Pulmonary artery endothelial cell (primary cell): ENCODE measurements at regions not wholly inside any gene's neighbourhood (a gene's known extent, or its start where the extent isn't known, plus 50 kb on each side); places are given as distances from the start of the nearest gene placed in this dataset.
"Not testable (repeated sequence)": the region's sequence is repeated elsewhere in the genome, so short reads cannot be mapped to it uniquely, and the experiment has no call there.

Experiments
- DNase-seq: peaks from one replicate; pipeline ENCODE4 v3.0.0-alpha.2; 2011; ENCODE audit warnings: low read depth, low spot score

DNA sequence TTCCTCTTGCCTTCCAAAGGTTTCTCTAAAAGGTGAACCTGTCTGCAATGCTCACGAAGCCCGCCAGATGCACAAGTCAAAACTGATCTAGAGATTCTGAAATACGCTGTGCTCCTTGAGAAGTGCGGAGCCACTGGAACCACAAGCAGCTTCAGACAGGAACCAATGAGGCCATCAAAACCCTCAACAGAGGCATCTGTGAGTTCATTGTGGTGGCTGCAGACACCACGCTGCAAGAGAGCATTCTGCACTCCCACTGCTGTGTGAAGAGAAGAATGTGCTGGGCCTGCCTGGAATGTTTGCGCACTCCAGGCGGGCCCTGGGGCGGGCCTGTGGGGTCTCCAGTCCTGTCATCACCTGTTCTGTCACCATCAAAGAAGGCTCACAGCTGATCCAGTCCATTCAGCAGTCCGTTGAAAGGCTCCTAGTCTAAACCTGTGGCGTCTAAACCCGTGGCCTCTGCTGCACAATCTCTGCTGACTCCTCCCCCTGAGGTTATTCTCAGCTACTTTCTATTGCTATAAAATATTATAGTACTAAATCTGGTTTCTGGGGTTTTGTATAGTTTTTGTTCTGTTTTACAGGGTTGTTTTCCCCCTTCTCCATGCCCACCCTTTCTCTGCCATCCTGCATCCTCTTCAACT, 187.4 kb downstream of the FAM72C start:
- not testable (repeated sequence) for DNase-seq

DNA sequence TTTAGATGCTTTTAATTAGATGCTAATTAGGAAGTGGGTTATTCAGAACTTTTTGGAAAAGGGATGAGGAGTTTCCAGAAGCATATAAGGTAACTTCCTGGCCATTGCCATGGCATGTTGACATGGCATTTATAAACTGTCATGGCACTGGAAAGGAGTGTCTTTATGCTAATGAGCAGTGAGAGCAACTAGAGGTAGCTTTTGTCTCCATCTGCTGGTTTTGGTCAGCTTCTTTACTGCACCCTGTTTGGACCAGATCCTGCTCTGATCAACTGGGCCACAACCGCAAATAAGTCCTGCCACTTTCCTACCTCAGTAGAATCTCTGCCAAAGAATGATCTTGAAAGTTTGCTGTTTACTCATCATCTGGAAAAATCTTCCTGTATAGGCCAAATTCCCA, 193.6 kb downstream of the FAM72C start:
- not testable (repeated sequence) for DNase-seq

DNA sequence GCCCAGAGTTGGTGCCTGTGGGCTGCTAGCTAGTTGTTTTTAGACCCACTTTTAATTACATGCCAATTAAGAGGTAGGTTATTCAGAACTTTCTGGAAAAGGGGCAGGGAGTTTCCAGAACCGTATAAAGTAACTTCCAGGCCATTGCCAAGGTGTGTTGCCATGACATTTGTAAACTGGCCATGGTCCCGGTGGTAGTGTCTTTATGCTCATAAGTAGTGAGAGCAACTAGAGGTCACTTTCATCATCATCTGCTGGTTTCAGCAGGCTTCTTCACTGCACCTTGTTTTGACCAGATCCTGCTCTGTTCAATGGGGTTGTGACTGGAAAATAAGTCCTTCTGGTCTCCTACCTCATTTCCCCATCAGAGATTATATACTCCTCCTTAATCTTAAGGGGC, 207.0 kb downstream of the FAM72C start:
- not testable (repeated sequence) for DNase-seq

DNA sequence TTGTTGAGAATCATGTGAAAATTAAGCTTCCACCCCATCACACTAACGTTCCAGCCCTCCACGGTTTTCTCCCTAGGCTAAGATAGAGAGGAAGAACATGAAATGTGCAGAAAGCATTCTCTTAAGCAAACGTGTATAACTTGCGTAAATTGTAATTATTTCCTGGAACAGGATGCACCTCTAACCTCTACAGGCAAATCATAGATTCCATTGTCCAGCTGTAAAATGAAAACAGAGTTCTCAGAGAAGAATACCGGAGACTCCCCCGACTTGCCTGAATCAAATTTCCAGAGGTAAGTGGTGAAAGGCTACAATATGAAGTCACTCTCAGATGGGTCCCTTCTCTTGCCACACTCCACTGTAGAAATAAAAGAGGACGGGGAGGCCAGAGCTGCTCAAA, 211.4 kb downstream of the FAM72C start:
- not testable (repeated sequence) for DNase-seq

DNA sequence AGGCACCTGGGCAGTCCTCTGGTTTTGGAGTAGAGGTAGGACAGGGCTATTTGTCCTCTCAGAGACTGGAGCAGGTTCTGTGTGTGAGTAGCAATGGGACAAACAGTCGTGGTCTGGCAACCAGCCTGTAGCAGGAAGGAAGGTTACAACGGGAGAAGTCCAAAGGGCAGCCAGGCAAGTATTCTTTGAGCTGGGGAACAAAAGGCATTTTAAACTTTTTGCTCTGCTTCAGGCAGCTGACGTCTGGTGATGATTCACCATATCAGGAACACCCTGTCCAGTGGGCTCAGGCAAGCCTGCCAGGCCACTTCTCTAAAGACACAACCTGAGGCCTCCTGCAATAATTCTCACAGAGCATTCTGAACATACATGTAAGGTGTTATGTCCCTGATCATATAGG, 215.8 kb downstream of the FAM72C start:
- not testable (repeated sequence) for DNase-seq

DNA sequence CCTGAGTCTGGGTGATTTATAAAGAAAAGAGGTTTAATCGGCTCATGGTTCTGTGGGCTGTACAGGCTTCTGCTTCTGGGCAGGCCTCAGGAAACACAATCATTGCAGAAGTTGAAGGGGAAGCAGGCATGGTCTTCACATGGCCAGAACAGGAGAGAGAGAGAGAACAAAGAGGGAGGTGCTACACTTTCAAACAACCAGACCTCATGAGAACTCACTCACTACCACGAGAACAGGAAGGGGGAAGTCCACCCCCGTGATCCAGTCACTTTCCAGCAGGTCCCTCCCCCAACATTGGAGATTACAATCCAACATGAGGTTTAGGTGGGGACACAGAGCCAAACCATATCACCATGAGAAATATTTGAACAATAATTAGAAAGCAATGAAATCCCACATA, 222.9 kb downstream of the FAM72C start:
- no peak for DNase-seq

DNA sequence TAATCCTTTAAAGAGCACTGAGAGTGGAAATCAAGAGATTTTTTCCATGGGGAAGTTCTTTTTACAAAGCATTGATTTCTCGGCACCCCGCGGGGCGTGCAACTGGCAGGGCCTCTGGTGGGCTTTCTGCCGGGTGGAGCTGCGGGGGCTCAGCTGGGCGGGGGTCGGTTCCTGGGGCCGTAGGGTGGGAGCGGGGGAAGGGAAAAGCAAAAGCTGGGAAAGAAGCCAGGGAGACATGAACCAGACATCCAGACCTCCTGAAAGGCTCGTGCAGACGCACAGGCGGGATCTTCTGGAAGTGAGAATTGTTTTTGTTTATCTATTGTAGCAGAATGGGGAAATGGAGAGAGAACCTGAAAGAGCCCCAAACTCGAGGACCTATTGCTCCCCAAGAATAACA, 235.2 kb downstream of the FAM72C start:
- no peak for DNase-seq

DNA sequence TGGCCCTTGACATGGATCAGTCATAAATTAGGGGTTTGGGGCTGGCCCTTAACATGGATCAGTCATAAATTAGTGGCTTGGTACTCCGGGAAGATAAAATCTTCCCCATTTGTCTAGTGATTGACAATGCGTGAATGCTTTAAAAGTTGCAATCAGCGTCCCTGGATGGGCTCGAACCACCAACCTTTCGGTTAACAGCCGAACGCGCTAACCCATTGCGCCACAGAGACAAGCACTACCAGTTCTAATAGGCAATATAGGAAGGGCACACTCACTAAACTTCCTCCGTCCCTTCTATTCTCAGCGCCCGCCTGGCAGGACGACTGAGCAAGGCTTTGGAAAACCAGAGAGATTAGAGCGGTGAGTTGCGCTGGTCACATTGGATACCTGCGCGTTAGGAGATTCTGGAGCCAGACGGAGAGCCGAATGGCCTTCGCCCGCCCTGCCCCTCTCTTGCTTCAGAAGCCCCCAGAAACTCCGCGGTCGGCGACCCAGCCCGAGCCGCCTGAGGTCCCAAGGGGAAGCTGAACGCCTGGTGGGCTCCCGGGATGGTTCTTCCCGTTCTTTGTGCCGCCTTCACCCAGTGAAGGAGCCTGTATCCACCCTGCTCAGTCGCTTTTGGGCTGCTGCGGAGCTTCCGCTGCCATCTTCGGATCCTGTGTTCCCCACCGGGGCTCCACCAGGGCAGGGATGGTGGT, 235.9 kb downstream of the FAM72C start:
- no peak for DNase-seq

DNA sequence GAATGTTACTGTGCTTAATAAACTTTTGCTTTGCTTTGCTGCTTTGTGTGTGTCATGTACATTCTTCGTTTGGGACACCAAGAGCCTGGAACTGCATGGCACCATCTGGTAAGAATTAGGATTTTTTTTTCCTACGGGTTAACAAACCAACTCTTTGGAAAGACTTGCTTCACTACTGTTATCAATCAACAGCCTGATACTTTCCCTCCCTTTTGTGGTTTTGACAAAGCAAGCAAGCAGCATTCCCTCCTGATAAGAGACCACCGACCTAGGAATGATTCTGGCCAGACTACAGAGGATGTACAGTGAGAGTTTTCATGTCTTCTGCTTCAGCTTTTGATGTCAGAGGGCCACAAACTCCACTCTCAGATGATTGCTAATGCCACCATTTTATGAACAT, 237.5 kb downstream of the FAM72C start:
- not testable (repeated sequence) for DNase-seq

DNA sequence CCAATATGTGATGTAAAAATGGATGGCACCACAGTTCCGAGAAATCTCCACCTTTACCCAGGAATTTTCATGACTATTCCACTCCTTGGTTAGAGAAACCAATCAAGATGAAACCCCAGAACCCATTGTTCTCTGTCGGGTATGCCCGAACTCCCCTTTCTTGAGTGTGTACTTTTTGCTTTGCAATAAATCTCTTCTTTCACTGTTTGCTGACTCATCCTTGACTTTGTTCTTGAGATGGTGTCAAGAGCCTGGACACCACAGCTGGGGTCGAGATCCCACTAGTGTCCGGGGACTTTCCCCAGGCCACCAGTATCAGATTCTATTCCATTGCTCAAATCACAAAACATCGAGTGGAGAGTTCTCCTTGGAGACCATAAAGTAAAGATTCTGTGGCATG, 240.9 kb downstream of the FAM72C start:
- not testable (repeated sequence) for DNase-seq

DNA sequence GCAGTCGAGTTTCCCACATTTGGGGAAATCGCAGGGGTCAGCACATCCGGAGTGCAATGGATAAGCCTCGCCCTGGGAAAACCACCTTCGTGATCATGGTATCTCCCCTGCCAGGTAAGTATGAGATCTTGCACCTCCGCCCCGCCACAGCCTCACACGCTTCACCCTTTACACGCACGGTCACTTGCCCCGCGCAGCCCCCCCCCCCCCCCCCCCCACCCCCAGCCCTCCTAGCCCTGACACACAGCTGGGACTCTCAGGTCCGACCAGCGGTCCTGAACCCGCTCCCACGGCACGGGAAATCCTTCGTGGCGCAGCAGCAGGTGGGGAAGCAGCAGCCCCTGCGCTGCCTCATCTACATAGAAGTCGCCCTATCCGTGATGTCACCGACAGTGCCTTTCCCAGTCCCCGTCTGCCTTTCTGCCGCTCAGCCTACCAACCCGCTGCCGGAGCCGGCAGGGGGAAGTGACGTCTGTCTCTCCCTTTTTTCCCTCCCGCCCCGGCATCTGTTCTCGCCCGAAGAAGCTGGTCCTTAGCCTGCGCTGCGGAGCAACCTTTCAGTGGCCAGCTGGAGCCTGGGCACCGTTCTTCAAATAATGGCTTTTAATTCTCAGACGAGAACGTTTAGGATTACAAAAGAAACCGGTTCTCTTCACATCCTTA, 242.2 kb downstream of the FAM72C start:
- DNase-seq = not testable (repeated sequence)

DNA sequence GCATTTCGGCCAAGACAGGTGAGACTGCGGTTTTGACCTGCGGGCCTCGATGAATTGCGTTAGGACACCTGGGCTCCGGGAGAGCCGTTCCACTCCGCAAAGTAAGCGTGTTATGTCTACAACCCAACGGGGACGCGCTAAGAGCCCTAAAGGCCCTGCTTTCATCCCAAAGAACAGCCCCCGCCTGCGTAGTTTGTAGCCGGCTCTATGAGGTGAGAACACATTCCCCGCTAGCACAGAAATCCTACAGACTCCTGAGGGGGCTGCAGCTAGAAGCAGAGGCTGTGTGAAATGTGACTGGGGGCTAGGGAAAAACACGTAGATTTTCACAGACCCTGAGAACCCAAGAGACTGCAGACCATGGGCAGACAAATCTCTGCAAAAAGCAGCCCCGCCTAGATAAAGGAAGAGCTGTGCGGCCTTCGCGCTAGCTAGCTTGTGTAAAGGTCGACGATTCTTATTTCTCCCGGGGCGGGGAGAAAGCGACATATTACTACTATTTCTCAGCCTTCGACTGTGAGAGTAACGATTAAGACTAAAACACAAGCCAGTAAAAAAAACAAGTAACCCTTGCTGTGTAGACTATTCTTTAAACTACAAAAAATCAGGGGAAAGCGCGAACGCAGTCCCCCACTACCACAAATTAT, 242.9 kb downstream of the FAM72C start:
- DNase-seq = not testable (repeated sequence)

DNA sequence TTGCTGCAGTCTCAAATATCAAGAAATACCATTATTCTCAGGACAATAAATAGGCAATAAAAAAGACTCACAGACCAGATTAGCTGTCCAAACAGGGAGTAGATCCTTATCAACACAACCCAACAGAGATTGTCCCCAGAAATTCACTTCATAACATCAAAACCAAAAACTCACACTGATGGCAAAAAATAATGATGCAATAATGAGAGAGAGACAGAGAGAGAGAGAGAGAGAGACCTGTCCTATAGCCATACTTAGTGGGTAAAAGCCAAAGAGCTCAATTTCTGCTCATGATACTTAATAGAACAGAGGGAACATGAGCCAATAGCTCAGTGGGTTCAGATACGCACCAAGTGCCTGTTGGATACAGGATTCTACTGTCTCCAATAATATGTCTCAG, 244.5 kb downstream of the FAM72C start:
- no peak for DNase-seq

DNA sequence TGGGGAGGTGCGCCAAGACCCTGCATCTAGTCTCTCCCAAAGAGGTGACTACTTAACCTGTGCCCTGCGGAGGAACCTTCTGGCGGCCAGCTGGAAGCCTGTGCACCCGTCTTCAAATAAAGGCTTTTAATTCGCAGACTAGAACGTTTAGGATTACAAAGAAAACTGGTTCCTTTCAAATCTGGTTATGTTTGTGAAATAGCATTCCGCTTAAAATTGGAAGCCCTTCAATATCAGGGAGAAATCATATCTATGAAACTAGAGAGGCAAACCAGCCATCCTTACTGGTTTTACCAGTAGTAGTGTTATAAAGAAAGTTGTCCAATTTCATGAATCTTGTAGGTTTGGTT, 250.8 kb downstream of the FAM72C start:
- no peak for DNase-seq

DNA sequence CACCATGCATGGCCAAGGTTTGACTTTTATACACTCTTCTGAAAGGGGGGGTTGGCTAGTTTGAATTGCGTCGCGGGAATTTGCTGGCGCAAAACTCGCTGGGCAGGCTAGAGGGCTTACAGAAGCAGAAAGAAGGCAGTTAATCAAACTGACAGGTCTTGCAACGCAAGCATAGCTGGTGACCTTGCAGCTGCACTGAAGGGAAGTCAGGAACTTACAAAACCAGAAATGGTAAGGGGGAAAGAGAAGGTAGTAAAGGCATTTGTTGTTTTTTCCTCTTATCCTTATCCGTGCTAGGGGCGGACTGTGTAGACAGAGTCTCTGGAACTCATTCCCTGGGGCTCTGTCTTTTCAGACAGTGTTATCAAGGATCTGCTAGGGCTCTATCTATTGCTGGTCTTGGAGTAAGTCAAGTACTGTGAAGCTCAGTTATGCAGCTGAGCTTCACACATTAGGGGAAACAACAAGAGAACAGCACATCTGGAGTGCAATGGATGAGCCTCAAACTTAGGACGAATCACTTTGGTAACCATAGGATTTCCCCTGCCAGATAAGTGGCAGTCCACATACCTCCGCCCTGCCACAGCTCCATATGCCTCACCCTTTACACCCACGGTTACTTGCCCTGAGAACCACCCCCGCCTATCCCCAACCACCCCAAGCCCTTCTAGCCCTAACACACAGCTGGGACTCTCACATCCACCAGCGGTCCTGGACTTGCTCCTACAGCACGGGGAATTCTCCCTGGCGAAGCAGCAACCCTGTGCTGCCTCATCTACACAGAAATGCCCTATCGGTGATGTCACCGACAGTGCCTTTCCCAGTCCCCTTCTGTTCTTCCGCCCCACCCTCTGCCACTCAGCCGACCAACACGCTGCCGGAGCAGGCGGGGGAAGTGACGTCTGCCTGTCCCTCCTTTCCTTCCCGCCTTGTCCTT, 251.4 kb downstream of the FAM72C start:
- no peak for DNase-seq

DNA sequence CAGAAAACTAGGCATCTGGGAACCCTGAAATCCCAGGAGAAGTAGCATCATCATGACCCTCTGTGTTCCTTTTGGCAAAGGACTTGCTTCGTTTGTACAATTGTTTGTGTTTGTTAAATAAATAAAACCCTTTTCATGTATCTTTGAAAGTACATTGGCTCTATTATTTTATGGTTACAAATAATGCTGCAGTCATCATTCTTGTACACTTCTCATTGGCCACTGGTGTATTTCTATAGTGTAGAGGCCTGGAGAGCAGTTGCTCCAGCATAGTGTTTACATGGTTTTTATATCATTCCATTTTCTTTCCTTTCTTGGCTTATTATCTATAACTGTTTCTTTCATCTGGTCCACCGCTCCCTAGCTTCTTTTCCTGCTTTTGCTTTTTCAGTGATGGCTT, 253.3 kb downstream of the FAM72C start:
- no peak for DNase-seq

DNA sequence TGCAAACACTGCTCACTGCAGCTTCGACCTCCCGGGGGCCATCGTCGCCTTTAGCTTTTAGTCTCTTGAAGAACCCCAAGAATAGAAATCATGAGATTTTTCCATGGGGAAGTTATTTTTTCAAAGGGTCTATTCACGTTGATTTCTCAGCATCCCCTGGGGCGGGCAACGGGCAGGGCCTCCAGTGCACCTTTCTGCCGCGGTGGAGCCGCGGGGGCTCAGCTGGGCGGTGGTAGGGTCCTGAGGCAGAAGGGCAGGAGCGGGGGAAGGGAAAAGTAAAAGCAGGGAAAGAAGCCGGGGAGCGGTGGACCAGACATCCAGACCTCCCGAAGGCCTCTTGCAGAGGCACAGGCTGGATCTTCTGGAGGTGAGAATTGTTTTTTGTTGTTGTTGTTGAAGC, 253.8 kb downstream of the FAM72C start:
- no peak for DNase-seq

DNA sequence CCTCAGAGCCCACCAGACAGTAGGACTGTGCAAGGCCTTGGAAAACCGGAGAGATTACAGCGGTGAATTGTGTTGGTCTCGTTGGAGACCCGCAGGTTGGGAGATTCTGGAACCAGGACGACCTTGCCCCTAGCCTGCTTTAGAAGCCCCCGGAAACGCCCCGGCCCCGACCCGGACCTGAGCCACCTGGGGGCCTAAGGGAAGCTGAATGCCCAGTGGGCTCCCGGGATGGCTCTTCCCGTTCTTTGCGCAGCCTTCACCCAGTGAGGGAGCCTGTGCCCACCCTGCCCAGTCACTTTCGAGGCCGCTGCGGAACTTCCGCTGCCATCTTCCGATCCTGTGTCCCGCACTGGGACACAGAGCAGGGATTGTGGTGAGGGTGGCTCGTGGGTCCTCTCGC, 254.4 kb downstream of the FAM72C start:
- no peak for DNase-seq

DNA sequence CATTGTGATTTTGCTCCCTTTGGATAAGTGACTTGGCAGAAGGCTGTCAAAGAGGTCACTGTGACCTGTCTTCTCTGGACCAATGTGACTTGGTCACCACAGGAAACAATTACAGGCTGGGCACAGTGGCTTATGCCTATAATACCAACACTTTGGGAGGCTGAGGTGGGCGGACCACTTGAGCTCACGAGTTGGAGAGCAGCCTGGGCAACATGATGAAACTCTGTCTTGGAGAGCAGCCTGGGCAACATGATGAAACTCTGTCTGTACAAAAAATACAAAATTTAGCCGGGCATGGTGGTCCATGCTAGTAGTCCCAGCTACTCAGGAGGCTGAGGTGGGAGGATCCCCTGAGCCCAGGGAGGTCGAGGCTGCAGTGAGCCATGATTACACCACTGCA, 256.9 kb downstream of the FAM72C start:
- DNase-seq = not testable (repeated sequence)

DNA sequence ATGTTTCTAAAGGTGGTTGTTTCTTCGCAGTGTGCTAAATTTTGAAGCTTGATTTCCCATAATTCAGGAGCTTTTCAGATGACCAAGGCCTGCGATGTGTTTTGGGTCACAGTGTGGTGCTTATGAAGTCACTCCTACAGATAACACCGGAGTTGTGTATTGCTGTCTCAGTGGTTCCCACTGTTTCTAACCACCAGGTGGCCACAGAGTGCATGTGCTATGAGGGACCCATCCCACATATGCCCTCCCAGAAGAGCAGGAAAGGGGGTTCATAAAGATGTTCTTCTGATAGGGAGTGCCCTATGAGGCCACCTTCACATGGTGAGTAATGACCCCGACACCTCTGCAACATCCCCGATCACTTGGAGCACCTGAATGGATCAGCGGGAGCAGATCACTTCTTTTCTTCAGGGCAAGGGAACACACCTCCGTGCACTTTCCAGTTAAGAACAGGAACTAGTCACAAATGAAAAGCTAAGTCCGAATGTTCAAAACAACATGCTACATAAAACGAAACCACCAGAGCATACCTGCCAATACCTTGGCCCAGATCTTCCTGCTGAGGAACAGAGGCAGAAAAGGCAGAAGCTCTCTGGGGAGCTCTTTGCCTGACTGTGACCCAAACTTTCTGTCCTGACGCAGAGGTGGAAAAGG, 262.1 kb downstream of the FAM72C start:
- not testable (repeated sequence) for DNase-seq

DNA sequence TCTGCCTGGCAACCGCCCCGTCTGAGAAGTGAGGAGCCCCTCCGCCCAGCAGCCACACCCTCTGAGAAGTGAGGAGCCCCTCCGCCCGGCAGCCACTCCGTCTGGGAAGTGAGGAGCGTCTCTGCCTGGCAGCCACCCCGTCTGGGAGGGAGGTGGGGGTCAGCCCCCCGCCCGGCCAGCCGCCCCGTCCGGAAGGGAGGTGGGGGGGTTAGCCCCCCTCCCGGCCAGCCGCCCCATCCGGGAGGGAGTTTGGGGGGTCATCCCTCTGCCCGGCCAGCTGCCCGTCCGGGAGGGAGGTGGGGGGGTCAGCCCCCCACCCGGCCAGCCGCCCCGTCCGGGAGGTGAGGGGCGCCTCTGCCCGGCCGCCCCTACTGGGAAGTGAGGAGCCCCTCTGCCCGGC, 269.0 kb downstream of the FAM72C start:
- DNase-seq = not testable (repeated sequence)
